GM18498 (cell line): ENCODE measurements at regions not wholly inside any gene's neighbourhood (a gene's known extent, or its start where the extent isn't known, plus 50 kb on each side); places are given as distances from the start of the nearest gene placed in this dataset.

ENCODE experiments used
- ATAC-seq: cut with Tn5 transposase; IDR thresholded peaks from one replicate; pipeline ENCODE4 v1.9.1; 2021; ENCODE audit warnings: mild to moderate bottlenecking, moderate library complexity; ENCODE audit not compliant: unreplicated experiment

- no peak for ATAC-seq
Measured at GRCh38 chr12:60308366-60308991, 712.6 kb downstream of the SLC16A7 start.

- ATAC-seq: no peak
Measured at GRCh38 chr12:60311940-60312339, 716.1 kb downstream of the SLC16A7 start.

- ATAC-seq: no peak
Measured at GRCh38 chr12:60317361-60317760, 721.5 kb downstream of the SLC16A7 start.

GRCh38 chr12:60324746-60325145 is 728.9 kb downstream of the SLC16A7 start:
- no peak for ATAC-seq

GRCh38 chr12:60333461-60333860 is 737.6 kb downstream of the SLC16A7 start:
- ATAC-seq: no peak

- ATAC-seq: no peak
Measured at GRCh38 chr12:60335745-60336144, 739.9 kb downstream of the SLC16A7 start.

GRCh38 chr12:60337839-60338549 is 742.2 kb downstream of the SLC16A7 start:
- no peak for ATAC-seq

- no peak for ATAC-seq
Measured at GRCh38 chr12:60345442-60345841, 749.6 kb downstream of the SLC16A7 start.

GRCh38 chr12:60349232-60349978 is 753.6 kb downstream of the SLC16A7 start:
- ATAC-seq: no peak

- no peak for ATAC-seq
Measured at GRCh38 chr12:60387356-60387755, 791.5 kb downstream of the SLC16A7 start.

- no peak for ATAC-seq
Measured at GRCh38 chr12:60391051-60391450, 795.2 kb downstream of the SLC16A7 start.

GRCh38 chr12:60391791-60392190 is 796.0 kb downstream of the SLC16A7 start:
- ATAC-seq: no peak

GRCh38 chr12:60393093-60393492 is 797.3 kb downstream of the SLC16A7 start:
- no peak for ATAC-seq

GRCh38 chr12:60394665-60395064 is 798.8 kb downstream of the SLC16A7 start:
- no peak for ATAC-seq

GRCh38 chr12:60398547-60398946 is 802.7 kb downstream of the SLC16A7 start:
- ATAC-seq: no peak

GRCh38 chr12:60399064-60399463 is 803.2 kb downstream of the SLC16A7 start:
- ATAC-seq: no peak

- no peak for ATAC-seq
Measured at GRCh38 chr12:60402996-60403395, 807.2 kb downstream of the SLC16A7 start.

- no peak for ATAC-seq
Measured at GRCh38 chr12:60415351-60415750, 819.5 kb downstream of the SLC16A7 start.

GRCh38 chr12:60419986-60420385 is 824.2 kb downstream of the SLC16A7 start:
- no peak for ATAC-seq

GRCh38 chr12:60421741-60422140 is 825.9 kb downstream of the SLC16A7 start:
- no peak for ATAC-seq

GRCh38 chr12:60437297-60437696 is 841.5 kb downstream of the SLC16A7 start:
- ATAC-seq: no peak

- ATAC-seq: no peak
Measured at GRCh38 chr12:60441577-60441976, 845.7 kb downstream of the SLC16A7 start.
